Astrocyte (in vitro differentiated cells and primary cell): ENCODE measurements at regions not wholly inside any gene's neighbourhood (a gene's known extent, or its start where the extent isn't known, plus 50 kb on each side); places are given as distances from the start of the nearest gene placed in this dataset.

Experiments used
- DNase-seq: peaks from one replicate; pipeline ENCODE4 v3.0.0-alpha.2; 2010; ENCODE audit warnings: low read depth
- FAIRE-seq: peaks from 2 replicates; lab custom pipeline; 2011; peaks lifted over from hg19 to GRCh38; lab: Jason Lieb, UNC
- H2AFZ ChIP-seq: 2 replicates; pipeline ENCODE4 v1.6.0; 2012; ENCODE audit warnings: low read depth, low read length, inconsistent platforms
- H3K27ac ChIP-seq: 2 replicates; pipeline ENCODE4 v1.5.1; 2011; ENCODE audit warnings: low read depth, low read length, inconsistent platforms
- H3K27me3 ChIP-seq: 2 replicates; pipeline ENCODE4 v1.6.0; 2011; ENCODE audit warnings: low read length, inconsistent platforms; ENCODE audit not compliant: insufficient read depth
- H3K36me3 ChIP-seq: 2 replicates; pipeline ENCODE4 v1.5.1; 2011; ENCODE audit warnings: low read length, inconsistent platforms; ENCODE audit not compliant: insufficient read depth
- H3K4me1 ChIP-seq: 2 replicates; pipeline ENCODE4 v1.5.1; 2011; ENCODE audit warnings: low read length, inconsistent platforms; ENCODE audit not compliant: insufficient read depth
- H3K4me2 ChIP-seq: 2 replicates; pipeline ENCODE4 v1.6.0; 2012; ENCODE audit warnings: low read length, inconsistent platforms
- H3K4me3 ChIP-seq: 2 replicates; pipeline ENCODE4 v1.5.1; 2011; ENCODE audit warnings: low read depth, mild to moderate bottlenecking, low read length, inconsistent platforms; ENCODE audit not compliant: insufficient read depth
- H3K79me2 ChIP-seq: 2 replicates; pipeline ENCODE4 v1.6.0; 2012; ENCODE audit warnings: mild to moderate bottlenecking, low read length, inconsistent platforms; ENCODE audit not compliant: insufficient read depth
- H3K9ac ChIP-seq: 2 replicates; pipeline ENCODE4 v1.6.0; 2012; ENCODE audit warnings: mild to moderate bottlenecking, low read length, inconsistent platforms
- H3K9me3 ChIP-seq: 2 replicates; pipeline ENCODE4 v1.5.1; 2012; ENCODE audit warnings: low read depth, mild to moderate bottlenecking, low read length, inconsistent platforms; ENCODE audit not compliant: insufficient read depth
- H4K20me1 ChIP-seq: 2 replicates; pipeline ENCODE4 v1.6.0; 2012; ENCODE audit warnings: low read length, inconsistent platforms; ENCODE audit not compliant: insufficient read depth
- H3K27ac Mint-ChIP-seq: one replicate; pipeline ENCODE4 v1.8.0; 2021; ENCODE audit warnings: mild to moderate bottlenecking, mixed read lengths; ENCODE audit not compliant: unreplicated experiment
- H3K27me3 Mint-ChIP-seq: one replicate; pipeline ENCODE4 v1.8.0; 2021; ENCODE audit warnings: low read depth, mixed read lengths; ENCODE audit not compliant: unreplicated experiment
- H3K36me3 Mint-ChIP-seq: one replicate; pipeline ENCODE4 v1.8.0; 2021; ENCODE audit warnings: low read depth, mixed read lengths; ENCODE audit not compliant: unreplicated experiment
- H3K4me1 Mint-ChIP-seq: one replicate; pipeline ENCODE4 v1.8.0; 2021; ENCODE audit warnings: low read depth, mixed read lengths; ENCODE audit not compliant: unreplicated experiment
- H3K4me3 Mint-ChIP-seq: one replicate; pipeline ENCODE4 v1.8.0; 2021; ENCODE audit warnings: mild to moderate bottlenecking, moderate library complexity, mixed read lengths; ENCODE audit not compliant: unreplicated experiment
- H3K9me3 Mint-ChIP-seq: one replicate; pipeline ENCODE4 v1.8.0; 2021; ENCODE audit warnings: mild to moderate bottlenecking, mixed read lengths; ENCODE audit not compliant: unreplicated experiment
- EZH2 ChIP-seq: IDR thresholded peaks from 2 replicates; pipeline ENCODE4 v1.6.1; 2012; ENCODE audit warnings: mild to moderate bottlenecking, low read length, inconsistent platforms; ENCODE audit not compliant: insufficient read depth
- TF ChIP-seq, protein P1 (sequence below): IDR thresholded peaks from 2 replicates; pipeline ENCODE4 v1.5.1; 2011; ENCODE audit warnings: low read depth, mild to moderate bottlenecking, inconsistent platforms, low read length, moderate library complexity; ENCODE audit not compliant: insufficient read depth

GRCh38 chr6:6740595-6740994, 152.1 kb downstream of the LY86 start:
- TF ChIP-seq, protein P1, sequence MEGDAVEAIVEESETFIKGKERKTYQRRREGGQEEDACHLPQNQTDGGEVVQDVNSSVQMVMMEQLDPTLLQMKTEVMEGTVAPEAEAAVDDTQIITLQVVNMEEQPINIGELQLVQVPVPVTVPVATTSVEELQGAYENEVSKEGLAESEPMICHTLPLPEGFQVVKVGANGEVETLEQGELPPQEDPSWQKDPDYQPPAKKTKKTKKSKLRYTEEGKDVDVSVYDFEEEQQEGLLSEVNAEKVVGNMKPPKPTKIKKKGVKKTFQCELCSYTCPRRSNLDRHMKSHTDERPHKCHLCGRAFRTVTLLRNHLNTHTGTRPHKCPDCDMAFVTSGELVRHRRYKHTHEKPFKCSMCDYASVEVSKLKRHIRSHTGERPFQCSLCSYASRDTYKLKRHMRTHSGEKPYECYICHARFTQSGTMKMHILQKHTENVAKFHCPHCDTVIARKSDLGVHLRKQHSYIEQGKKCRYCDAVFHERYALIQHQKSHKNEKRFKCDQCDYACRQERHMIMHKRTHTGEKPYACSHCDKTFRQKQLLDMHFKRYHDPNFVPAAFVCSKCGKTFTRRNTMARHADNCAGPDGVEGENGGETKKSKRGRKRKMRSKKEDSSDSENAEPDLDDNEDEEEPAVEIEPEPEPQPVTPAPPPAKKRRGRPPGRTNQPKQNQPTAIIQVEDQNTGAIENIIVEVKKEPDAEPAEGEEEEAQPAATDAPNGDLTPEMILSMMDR: no peak
- no peak for TF ChIP-seq EZH2

DNA sequence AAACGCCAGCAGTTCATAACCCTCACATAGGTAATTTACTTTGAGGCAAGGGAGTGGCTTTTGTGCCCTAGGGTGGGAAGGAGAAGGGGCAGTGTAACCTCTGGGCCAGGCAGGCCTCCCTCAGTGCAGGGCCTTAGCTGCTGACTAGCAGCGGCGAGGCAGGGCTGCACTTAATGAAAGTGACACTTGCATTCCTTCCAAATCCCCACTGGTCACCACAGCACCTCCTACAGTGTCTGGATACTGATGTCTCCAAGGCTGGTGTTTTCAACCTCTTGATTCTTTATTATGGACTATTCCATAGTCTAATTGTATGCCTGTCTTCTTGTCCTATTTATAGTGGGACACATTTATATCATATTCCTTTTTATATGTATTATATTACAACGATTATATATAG, 152.7 kb downstream of the LY86 start:
- Histone ChIP-seq H3K36me3 (no peaks in the 10 kb centered on the region), H2AFZ (no peak overlapping the region), H3K4me2 (no peak overlapping the region), H3K27ac (no peak overlapping the region), H3K9me3 (no peaks in the 10 kb centered on the region), H3K79me2 (no peaks in the 10 kb centered on the region), H4K20me1 (no peaks in the 10 kb centered on the region), H3K9ac (no peak overlapping the region), H3K27me3 (peaks cover 4% of the 10 kb centered on the region), H3K4me1 (no peaks in the 10 kb centered on the region), H3K4me3 (no peak overlapping the region)
- TF ChIP-seq EZH2: no peak
- TF ChIP-seq, protein P1: no peak
- Mint-ChIP-seq H3K4me1 (peaks cover 6% of the 10 kb centered on the region), H3K27me3 (peaks cover 7% of the 10 kb centered on the region), H3K9me3 (no peaks in the 10 kb centered on the region), H3K4me3 (no peak overlapping the region), H3K27ac (no peak overlapping the region), H3K36me3 (peaks cover 1% of the 10 kb centered on the region)
- DNase-seq: no peak
- no peak for FAIRE-seq

More at GRCh38 chr6:6740595-6740994, 152.1 kb downstream of the LY86 start:
- H3K9me3 ChIP-seq: no peaks in the 10 kb centered on the region
- no peak overlapping the region for H3K9ac ChIP-seq
- H3K36me3 ChIP-seq: no peaks in the 10 kb centered on the region
- no peak for DNase-seq
- H3K4me1 ChIP-seq: no peaks in the 10 kb centered on the region
- H3K9me3 Mint-ChIP-seq: no peaks in the 10 kb centered on the region
- no peaks in the 10 kb centered on the region for H4K20me1 ChIP-seq
- peaks cover 7% of the 10 kb centered on the region for H3K27me3 Mint-ChIP-seq
- H3K4me1 Mint-ChIP-seq: peaks cover 4% of the 10 kb centered on the region
- FAIRE-seq: no peak
- H3K27me3 ChIP-seq: peaks cover 4% of the 10 kb centered on the region
- H3K79me2 ChIP-seq: no peaks in the 10 kb centered on the region
- no peak overlapping the region for H3K4me3 Mint-ChIP-seq
- no peak overlapping the region for H2AFZ ChIP-seq
- H3K27ac ChIP-seq: no peak overlapping the region
- no peak overlapping the region for H3K4me2 ChIP-seq
- no peak overlapping the region for H3K4me3 ChIP-seq
- H3K36me3 Mint-ChIP-seq: peaks cover 1% of the 10 kb centered on the region
- H3K27ac Mint-ChIP-seq: no peak overlapping the region

- Histone ChIP-seq H3K27ac (no peak overlapping the region), H3K9me3 (no peaks in the 10 kb centered on the region), H3K79me2 (no peaks in the 10 kb centered on the region), H4K20me1 (no peaks in the 10 kb centered on the region), H3K36me3 (no peaks in the 10 kb centered on the region), H3K9ac (no peak overlapping the region), H3K4me1 (no peaks in the 10 kb centered on the region), H3K4me3 (no peak overlapping the region), H3K4me2 (no peak overlapping the region), H2AFZ (no peak overlapping the region), H3K27me3 (peaks cover 4% of the 10 kb centered on the region)
- DNase-seq (no peak), FAIRE-seq (no peak)
- peaks cover 1% of the 10 kb centered on the region for H3K36me3 Mint-ChIP-seq
- H3K27me3 Mint-ChIP-seq: peaks cover 7% of the 10 kb centered on the region
- no peak for TF ChIP-seq EZH2
- TF ChIP-seq, protein P1: no peak
- peaks cover 15% of the 10 kb centered on the region for H3K4me1 Mint-ChIP-seq
- H3K27ac Mint-ChIP-seq: no peak overlapping the region
- H3K4me3 Mint-ChIP-seq: no peak overlapping the region
- H3K9me3 Mint-ChIP-seq: no peaks in the 10 kb centered on the region
Observed at GRCh38 chr6:6742535-6742934, 154.0 kb downstream of the LY86 start.
